ENCODE measurements at regions not wholly inside any gene's neighbourhood (a gene's known extent, or its start where the extent isn't known, plus 50 kb on each side); places are given as distances from the start of the nearest gene placed in this dataset.

- Histone ChIP-seq H3K27me3 (ENCODE audit: control insufficient read depth, insufficient read depth, low read length, poor library complexity, severe bottlenecking) (no peaks in the 10 kb centered on the region), H3K36me3 (ENCODE audit: control insufficient read depth, insufficient read depth, low read length) (no peaks in the 10 kb centered on the region), H3K4me3 (ENCODE audit: low read length) (no peak overlapping the region), H3K9ac (ENCODE audit: extremely low read depth, low read length, poor library complexity, severe bottlenecking) (no peak overlapping the region), H3K27ac (ENCODE audit: low read depth, low read length) (no peak overlapping the region), H3K9me3 (ENCODE audit: control insufficient read depth, low read length) (no peaks in the 10 kb centered on the region), H3K4me1 (ENCODE audit: control insufficient read depth, insufficient read depth, low read length) (peaks cover 5% of the 10 kb centered on the region)
- H3K27ac Mint-ChIP-seq: no peak overlapping the region
- H3K36me3 Mint-ChIP-seq (ENCODE audit: low read depth): no peaks in the 10 kb centered on the region
- H3K9me3 Mint-ChIP-seq: no peaks in the 10 kb centered on the region
- peak; percentile 57 for DNase-seq
- peaks cover 9% of the 10 kb centered on the region for H3K4me1 Mint-ChIP-seq
- no peak overlapping the region for H3K4me3 Mint-ChIP-seq
- WGBS, 2 experiments (ENCODE audit: insufficient coverage in 1 of 2, insufficient read length in 1 of 2): 76 to 80% methylated on average over 8 to 9 of the region's 9 CpGs
- H3K27me3 Mint-ChIP-seq (ENCODE audit: insufficient read depth): no peaks in the 10 kb centered on the region
- TF ChIP-seq, protein P1, sequence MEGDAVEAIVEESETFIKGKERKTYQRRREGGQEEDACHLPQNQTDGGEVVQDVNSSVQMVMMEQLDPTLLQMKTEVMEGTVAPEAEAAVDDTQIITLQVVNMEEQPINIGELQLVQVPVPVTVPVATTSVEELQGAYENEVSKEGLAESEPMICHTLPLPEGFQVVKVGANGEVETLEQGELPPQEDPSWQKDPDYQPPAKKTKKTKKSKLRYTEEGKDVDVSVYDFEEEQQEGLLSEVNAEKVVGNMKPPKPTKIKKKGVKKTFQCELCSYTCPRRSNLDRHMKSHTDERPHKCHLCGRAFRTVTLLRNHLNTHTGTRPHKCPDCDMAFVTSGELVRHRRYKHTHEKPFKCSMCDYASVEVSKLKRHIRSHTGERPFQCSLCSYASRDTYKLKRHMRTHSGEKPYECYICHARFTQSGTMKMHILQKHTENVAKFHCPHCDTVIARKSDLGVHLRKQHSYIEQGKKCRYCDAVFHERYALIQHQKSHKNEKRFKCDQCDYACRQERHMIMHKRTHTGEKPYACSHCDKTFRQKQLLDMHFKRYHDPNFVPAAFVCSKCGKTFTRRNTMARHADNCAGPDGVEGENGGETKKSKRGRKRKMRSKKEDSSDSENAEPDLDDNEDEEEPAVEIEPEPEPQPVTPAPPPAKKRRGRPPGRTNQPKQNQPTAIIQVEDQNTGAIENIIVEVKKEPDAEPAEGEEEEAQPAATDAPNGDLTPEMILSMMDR (conservative IDR thresholded peaks at IDR 0.05): no peak
Observed at GRCh38 chr2:12486205-12487118, 230.3 kb upstream of the TRIB2 start.

GRCh38 chr2:12487253-12488004, 229.3 kb upstream of the TRIB2 start:
- Histone ChIP-seq H3K4me3 (ENCODE audit: low read length) (no peak overlapping the region), H3K9me3 (ENCODE audit: control insufficient read depth, low read length) (no peaks in the 10 kb centered on the region), H3K27me3 (ENCODE audit: control insufficient read depth, insufficient read depth, low read length, poor library complexity, severe bottlenecking) (no peaks in the 10 kb centered on the region), H3K9ac (ENCODE audit: extremely low read depth, low read length, poor library complexity, severe bottlenecking) (no peak overlapping the region), H3K27ac (ENCODE audit: low read depth, low read length) (no peak overlapping the region), H3K4me1 (ENCODE audit: control insufficient read depth, insufficient read depth, low read length) (peaks cover 5% of the 10 kb centered on the region), H3K36me3 (ENCODE audit: control insufficient read depth, insufficient read depth, low read length) (no peaks in the 10 kb centered on the region)
- TF ChIP-seq, protein P1 (conservative IDR thresholded peaks at IDR 0.05): no peak
- no peak for DNase-seq
- Mint-ChIP-seq H3K4me3 (no peak overlapping the region), H3K27me3 (ENCODE audit: insufficient read depth) (no peaks in the 10 kb centered on the region), H3K36me3 (ENCODE audit: low read depth) (no peaks in the 10 kb centered on the region), H3K27ac (no peak overlapping the region), H3K9me3 (no peaks in the 10 kb centered on the region), H3K4me1 (peaks cover 9% of the 10 kb centered on the region)
- WGBS, 2 experiments (ENCODE audit: insufficient coverage in 1 of 2, insufficient read length in 1 of 2): 91 to 92% methylated on average over 6 to 8 of the region's 8 CpGs

GRCh38 chr2:12488352-12489318, 228.1 kb upstream of the TRIB2 start:
- no peaks in the 10 kb centered on the region for H3K36me3 ChIP-seq (ENCODE audit: control insufficient read depth, insufficient read depth, low read length)
- no peaks in the 10 kb centered on the region for H3K27me3 ChIP-seq (ENCODE audit: control insufficient read depth, insufficient read depth, low read length, poor library complexity, severe bottlenecking)
- H3K27ac Mint-ChIP-seq: no peak overlapping the region
- H3K4me1 ChIP-seq (ENCODE audit: control insufficient read depth, insufficient read depth, low read length): peaks cover 9% of the 10 kb centered on the region
- peaks cover 18% of the 10 kb centered on the region for H3K4me1 Mint-ChIP-seq
- H3K27me3 Mint-ChIP-seq (ENCODE audit: insufficient read depth): no peaks in the 10 kb centered on the region
- H3K9me3 ChIP-seq (ENCODE audit: control insufficient read depth, low read length): no peaks in the 10 kb centered on the region
- no peaks in the 10 kb centered on the region for H3K36me3 Mint-ChIP-seq (ENCODE audit: low read depth)
- no peak overlapping the region for H3K4me3 ChIP-seq (ENCODE audit: low read length)
- no peak overlapping the region for H3K9ac ChIP-seq (ENCODE audit: extremely low read depth, low read length, poor library complexity, severe bottlenecking)
- H3K27ac ChIP-seq (ENCODE audit: low read depth, low read length): no peak overlapping the region
- peaks cover 3% of the 10 kb centered on the region for H3K9me3 Mint-ChIP-seq
- TF ChIP-seq, protein P1 (conservative IDR thresholded peaks at IDR 0.05): no peak
- WGBS, 2 experiments (ENCODE audit: insufficient coverage in 1 of 2, insufficient read length in 1 of 2): 81 to 82% methylated on average over 9 to 10 of the region's 12 CpGs
- no peak for DNase-seq
- no peak overlapping the region for H3K4me3 Mint-ChIP-seq

Measured in endodermal cell (in vitro differentiated cells).